GM23248 (cell line): ENCODE measurements at regions not wholly inside any gene's neighbourhood (a gene's known extent, or its start where the extent isn't known, plus 50 kb on each side); places are given as distances from the start of the nearest gene placed in this dataset.

Experiments used
- EZH2 ChIP-seq: fragments of 200-600 bp; sonication (generic); IDR thresholded peaks from 2 replicates; pipeline ENCODE4 v1.6.1; 2018; ENCODE audit warnings: antibody characterized with exemption, mild to moderate bottlenecking; ENCODE audit not compliant: insufficient read depth, poor library complexity, severe bottlenecking
- EZH2phosphoT487 ChIP-seq: fragments of 200-600 bp; sonication (generic); IDR thresholded peaks from 2 replicates; pipeline ENCODE4 v1.6.1; 2018; ENCODE audit warnings: antibody characterized with exemption, moderate library complexity, mild to moderate bottlenecking, low read depth; ENCODE audit not compliant: insufficient read depth

GRCh38 chr14:48504921-48505320 lies 829.5 kb upstream of the MDGA2 start:
- TF ChIP-seq EZH2phosphoT487 (no peak), EZH2 (no peak)
